Fibroblast of villous mesenchyme (primary cell): ENCODE measurements at regions not wholly inside any gene's neighbourhood (a gene's known extent, or its start where the extent isn't known, plus 50 kb on each side); places are given as distances from the start of the nearest gene placed in this dataset.

Experiments used
- DNase-seq: peaks from one replicate; pipeline ENCODE4 v3.0.0-alpha.2; 2010; ENCODE audit warnings: low read depth
- H3K4me3 ChIP-seq: 2 replicates; pipeline ENCODE4 v1.5.1; 2011; ENCODE audit warnings: low read depth, mild to moderate bottlenecking, low read length
- CTCF ChIP-seq: IDR thresholded peaks from 2 replicates; pipeline ENCODE4 v1.5.1; 2012; ENCODE audit warnings: low read depth, mild to moderate bottlenecking, low read length; ENCODE audit not compliant: insufficient read depth

- no peak overlapping the region for H3K4me3 ChIP-seq
- peak; percentile 3 for DNase-seq
- no peak for TF ChIP-seq CTCF
Measured at GRCh38 chr7:131774419-131775220, 218.2 kb upstream of the PODXL start.

GRCh38 chr7:131773413-131773812 lies 217.0 kb upstream of the PODXL start:
- no peak for TF ChIP-seq CTCF
- H3K4me3 ChIP-seq = no peak overlapping the region
- no peak for DNase-seq

- DNase-seq = no peak
- H3K4me3 ChIP-seq = no peak overlapping the region
- no peak for TF ChIP-seq CTCF
Measured at GRCh38 chr7:131769241-131769640, 212.8 kb upstream of the PODXL start.

GRCh38 chr7:131767591-131767990 lies 211.2 kb upstream of the PODXL start:
- no peak for TF ChIP-seq CTCF
- no peak overlapping the region for H3K4me3 ChIP-seq
- DNase-seq = no peak

GRCh38 chr7:131765575-131765974 lies 209.1 kb upstream of the PODXL start:
- H3K4me3 ChIP-seq = no peak overlapping the region
- DNase-seq = no peak
- no peak for TF ChIP-seq CTCF

GRCh38 chr7:131764143-131764775 lies 207.8 kb upstream of the PODXL start:
- H3K4me3 ChIP-seq = no peak overlapping the region
- no peak for DNase-seq
- TF ChIP-seq CTCF = no peak
